K562 (cell line): ENCODE measurements at regions not wholly inside any gene's neighbourhood (a gene's known extent, or its start where the extent isn't known, plus 50 kb on each side); places are given as distances from the start of the nearest gene placed in this dataset.

Source experiments
- CTBP1 ChIP-seq: fragments of 450-650 bp; IDR thresholded peaks from 2 replicates; pipeline ENCODE4 v1.6.1; 2016; ENCODE audit warnings: borderline replicate concordance
- ERF ChIP-seq: fragments of 450-650 bp; formaldehyde crosslinking; IDR thresholded peaks from 2 replicates; pipeline ENCODE4 v1.4.0; 2020; ENCODE audit warnings: mild to moderate bottlenecking, mixed read lengths
- FOXP1 ChIP-seq: sonication (generic); formaldehyde crosslinking; IDR thresholded peaks from 2 replicates; pipeline ENCODE4 v1.8.0; 2022; ENCODE audit warnings: mild to moderate bottlenecking, missing genetic modification reagents
- MEF2D ChIP-seq: conservative IDR thresholded peaks from 2 replicates; pipeline ENCODE4 v1.6.1; 2016; ENCODE audit warnings: low read depth, missing genetic modification characterization, missing compliant biosample characterization
- POLR2AphosphoS5 ChIP-seq: IDR thresholded peaks from 2 replicates; pipeline ENCODE4 v1.6.1; 2011; ENCODE audit warnings: mild to moderate bottlenecking, low read depth, low read length, moderate library complexity; ENCODE audit not compliant: control insufficient read depth, insufficient read depth
- TCF7 ChIP-seq: sonication (generic); IDR thresholded peaks from 2 replicates; pipeline ENCODE4 v1.6.1; 2016; ENCODE audit warnings: antibody characterized with exemption, borderline replicate concordance

- TF ChIP-seq TCF7 (no peak), CTBP1 (no peak), POLR2AphosphoS5 (no peak), FOXP1 (CRISPR knock-in tag) (no peak), ERF (no peak), MEF2D (tag) (no peak)
Measured at GRCh38 chr22:47786650-47787290, 1024.3 kb downstream of the TBC1D22A start.
